Cardiac fibroblast (primary cell): ENCODE measurements at regions not wholly inside any gene's neighbourhood (a gene's known extent, or its start where the extent isn't known, plus 50 kb on each side); places are given as distances from the start of the nearest gene placed in this dataset.
"Not testable (repeated sequence)": the region's sequence is repeated elsewhere in the genome, so short reads cannot be mapped to it uniquely, and the experiment has no call there.

ENCODE experiments used
- DNase-seq, 2 donors: peaks; one replicate each; pipeline versions ENCODE4 v3.0.0 to v3.0.0-alpha.2; 2010; ENCODE audit warnings: low read depth in 2 of 2
- H3K4me3 ChIP-seq, 2 donors: replicated peaks in 1 of 2; 1 replicate in 1 of 2; 2 replicates in 1 of 2; pipeline ENCODE4 v1.5.1; 2011; ENCODE audit warnings: low read depth in 2 of 2, low read length in 2 of 2, mild to moderate bottlenecking in 2 of 2, moderate library complexity in 1 of 2
- CTCF ChIP-seq: IDR thresholded peaks from one replicate; pipeline ENCODE4 v1.5.1; 2011; ENCODE audit warnings: low read depth, mild to moderate bottlenecking, low read length, inconsistent platforms

- peak; percentile 9 to 62 for DNase-seq
- no peak for TF ChIP-seq CTCF
- no peak overlapping the region for H3K4me3 ChIP-seq
Measured at GRCh38 chr3:61417352-61417751, 144.0 kb upstream of the PTPRG start.

GRCh38 chr3:61420136-61420759, 141.1 kb upstream of the PTPRG start:
- no peak for DNase-seq
- H3K4me3 ChIP-seq = no peak overlapping the region
- no peak for TF ChIP-seq CTCF

GRCh38 chr3:61422945-61423673, 138.3 kb upstream of the PTPRG start:
- no peak overlapping the region for H3K4me3 ChIP-seq
- DNase-seq = no peak
- no peak for TF ChIP-seq CTCF

GRCh38 chr3:61425356-61425755, 136.0 kb upstream of the PTPRG start:
- no peak overlapping the region for H3K4me3 ChIP-seq
- no peak for DNase-seq
- TF ChIP-seq CTCF = no peak

- no peak for DNase-seq
- no peak for TF ChIP-seq CTCF
- no peak overlapping the region for H3K4me3 ChIP-seq
Measured at GRCh38 chr3:61429106-61429505, 132.3 kb upstream of the PTPRG start.

GRCh38 chr3:61434901-61435300, 126.5 kb upstream of the PTPRG start:
- not testable (repeated sequence) for DNase-seq

GRCh38 chr3:61435361-61435760, 126.0 kb upstream of the PTPRG start:
- not testable (repeated sequence) for H3K4me3 ChIP-seq, DNase-seq

More at GRCh38 chr3:61434901-61435300, 126.5 kb upstream of the PTPRG start:
- H3K4me3 ChIP-seq = not testable (repeated sequence)
